ENCODE measurements at regions not wholly inside any gene's neighbourhood (a gene's known extent, or its start where the extent isn't known, plus 50 kb on each side); places are given as distances from the start of the nearest gene placed in this dataset.

DNA sequence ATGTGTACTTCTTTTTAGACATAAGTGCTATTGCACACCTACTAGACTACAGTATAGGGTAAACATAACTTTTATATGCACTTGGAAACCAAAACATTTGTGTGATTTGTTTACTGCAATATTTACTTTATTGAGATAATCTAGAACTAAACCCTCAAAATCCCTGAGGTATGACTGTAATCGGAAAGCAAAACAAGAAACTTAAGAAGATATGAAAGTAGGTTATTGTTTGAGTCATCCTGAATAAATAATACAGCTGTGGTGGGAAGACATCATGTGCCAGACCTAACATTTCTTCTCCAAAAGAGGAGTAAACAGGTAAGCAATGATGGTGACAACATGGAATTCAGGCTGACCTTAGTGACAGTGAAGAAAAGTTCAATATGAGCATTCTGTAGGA lies 765.5 kb downstream of the OTOL1 start:
- TF ChIP-seq RCOR1 (IDR thresholded peaks at IDR 0.05; ENCODE audit: low read length) (no peak), TAF1 (IDR thresholded peaks at IDR 0.05; ENCODE audit: borderline replicate concordance, low read depth, low read length) (no peak), TEAD4 (IDR thresholded peaks at IDR 0.05; ENCODE audit: borderline replicate concordance, insufficient read depth) (no peak), FOXM1 (IDR thresholded peaks at IDR 0.05; ENCODE audit: low read depth) (no peak)
- TF ChIP-seq, protein P1, sequence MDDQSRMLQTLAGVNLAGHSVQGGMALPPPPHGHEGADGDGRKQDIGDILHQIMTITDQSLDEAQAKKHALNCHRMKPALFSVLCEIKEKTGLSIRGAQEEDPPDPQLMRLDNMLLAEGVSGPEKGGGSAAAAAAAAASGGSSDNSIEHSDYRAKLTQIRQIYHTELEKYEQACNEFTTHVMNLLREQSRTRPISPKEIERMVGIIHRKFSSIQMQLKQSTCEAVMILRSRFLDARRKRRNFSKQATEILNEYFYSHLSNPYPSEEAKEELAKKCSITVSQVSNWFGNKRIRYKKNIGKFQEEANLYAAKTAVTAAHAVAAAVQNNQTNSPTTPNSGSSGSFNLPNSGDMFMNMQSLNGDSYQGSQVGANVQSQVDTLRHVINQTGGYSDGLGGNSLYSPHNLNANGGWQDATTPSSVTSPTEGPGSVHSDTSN (IDR thresholded peaks at IDR 0.05): no peak
- no peaks in the 10 kb centered on the region for H3K79me2 ChIP-seq (ENCODE audit: insufficient read depth)
- no peaks in the 10 kb centered on the region for H3F3A ChIP-seq (replicated peaks; ENCODE audit: insufficient read depth)
- H3K9me3 ChIP-seq: no peaks in the 10 kb centered on the region
- CTCF ChIA-PET: no interaction called here
- DNase-seq: no peak
- no peak overlapping the region for H3K4me3 ChIP-seq (ENCODE audit: low read depth in 2 of 2, low read length in 1 of 2)
- H3K4me2 ChIP-seq: no peak overlapping the region
- H3K9me2 ChIP-seq: no peaks in the 10 kb centered on the region
- H3K27me3 ChIP-seq (ENCODE audit: insufficient read depth): no peaks in the 10 kb centered on the region
- no peak overlapping the region for H3K9ac ChIP-seq
- H3K4me1 ChIP-seq (ENCODE audit: control insufficient read depth in 1 of 2, insufficient read depth in 2 of 2, low read depth in 1 of 2, low read length in 1 of 2): no peaks in the 10 kb centered on the region
- no peaks in the 10 kb centered on the region for H3K36me3 ChIP-seq (replicated peaks in 1 of 2; ENCODE audit: control insufficient read depth in 1 of 2, insufficient read depth in 2 of 2, low read length in 1 of 2)
- POLR2A ChIA-PET: no interaction called here
- 66% methylated on average over 1 of the region's 1 CpG for WGBS (ENCODE audit: low lambda C conversion rate)
- H4K20me1 ChIP-seq (ENCODE audit: insufficient read depth): no peaks in the 10 kb centered on the region
- no peak overlapping the region for H3K27ac ChIP-seq (ENCODE audit: low read depth in 2 of 2, low read length in 1 of 2)
- no peak overlapping the region for H2AFZ ChIP-seq (ENCODE audit: low read depth)

DNA sequence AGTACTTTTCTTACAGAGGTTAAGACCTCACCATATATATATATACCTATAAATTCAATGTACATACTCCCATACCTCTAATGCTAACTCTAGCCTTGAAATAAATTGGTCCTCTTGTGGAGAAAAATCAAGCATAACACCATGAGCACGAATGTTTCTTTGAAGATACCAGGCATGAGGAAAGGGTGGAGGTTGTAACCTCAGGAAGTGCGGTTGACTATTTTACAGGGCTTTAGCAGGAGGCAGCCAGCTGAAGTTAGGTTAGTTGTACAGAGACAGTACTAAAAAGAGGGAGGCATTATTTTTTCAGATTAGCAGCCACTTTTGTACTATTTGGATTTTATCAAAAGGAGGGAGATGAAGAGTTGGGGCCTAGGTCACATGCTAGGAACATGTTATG lies 767.0 kb downstream of the OTOL1 start:
- no peak for DNase-seq
- H3K9me2 ChIP-seq: no peaks in the 10 kb centered on the region
- no peak overlapping the region for H3K4me3 ChIP-seq (ENCODE audit: low read depth in 2 of 2, low read length in 1 of 2)
- 50% methylated on average over 2 of the region's 2 CpGs for WGBS (ENCODE audit: low lambda C conversion rate)
- H3K79me2 ChIP-seq (ENCODE audit: insufficient read depth): no peaks in the 10 kb centered on the region
- H3K9ac ChIP-seq: no peak overlapping the region
- H4K20me1 ChIP-seq (ENCODE audit: insufficient read depth): no peaks in the 10 kb centered on the region
- no peaks in the 10 kb centered on the region for H3K9me3 ChIP-seq
- no peaks in the 10 kb centered on the region for H3F3A ChIP-seq (replicated peaks; ENCODE audit: insufficient read depth)
- H3K27ac ChIP-seq (ENCODE audit: low read depth in 2 of 2, low read length in 1 of 2): no peak overlapping the region
- TF ChIP-seq, protein P1 (IDR thresholded peaks at IDR 0.05): no peak
- TF ChIP-seq EP300 (IDR thresholded peaks at IDR 0.05; ENCODE audit: borderline replicate concordance in 1 of 2, low read depth in 1 of 2, low read length in 1 of 2): no peak
- TF ChIP-seq SIN3A (IDR thresholded peaks at IDR 0.05; ENCODE audit: borderline replicate concordance, low read depth, low read length): no peak
- TF ChIP-seq SMC3 (IDR thresholded peaks at IDR 0.05; ENCODE audit: low read depth, low read length): no peak
- TF ChIP-seq JUND (IDR thresholded peaks at IDR 0.05): no peak
- TF ChIP-seq GATA2 (CRISPR knock-in tag; IDR thresholded peaks at IDR 0.05): no peak
- TF ChIP-seq RAD21 (IDR thresholded peaks at IDR 0.05; ENCODE audit: low read length): no peak
- no peak for TF ChIP-seq NFIC (IDR thresholded peaks at IDR 0.05; ENCODE audit: borderline replicate concordance)
- TF ChIP-seq CHD2 (IDR thresholded peaks at IDR 0.05; ENCODE audit: low read length, partially characterized antibody): no peak
- no peak for TF ChIP-seq FOXM1 (IDR thresholded peaks at IDR 0.05; ENCODE audit: low read depth)
- TF ChIP-seq, protein P2, sequence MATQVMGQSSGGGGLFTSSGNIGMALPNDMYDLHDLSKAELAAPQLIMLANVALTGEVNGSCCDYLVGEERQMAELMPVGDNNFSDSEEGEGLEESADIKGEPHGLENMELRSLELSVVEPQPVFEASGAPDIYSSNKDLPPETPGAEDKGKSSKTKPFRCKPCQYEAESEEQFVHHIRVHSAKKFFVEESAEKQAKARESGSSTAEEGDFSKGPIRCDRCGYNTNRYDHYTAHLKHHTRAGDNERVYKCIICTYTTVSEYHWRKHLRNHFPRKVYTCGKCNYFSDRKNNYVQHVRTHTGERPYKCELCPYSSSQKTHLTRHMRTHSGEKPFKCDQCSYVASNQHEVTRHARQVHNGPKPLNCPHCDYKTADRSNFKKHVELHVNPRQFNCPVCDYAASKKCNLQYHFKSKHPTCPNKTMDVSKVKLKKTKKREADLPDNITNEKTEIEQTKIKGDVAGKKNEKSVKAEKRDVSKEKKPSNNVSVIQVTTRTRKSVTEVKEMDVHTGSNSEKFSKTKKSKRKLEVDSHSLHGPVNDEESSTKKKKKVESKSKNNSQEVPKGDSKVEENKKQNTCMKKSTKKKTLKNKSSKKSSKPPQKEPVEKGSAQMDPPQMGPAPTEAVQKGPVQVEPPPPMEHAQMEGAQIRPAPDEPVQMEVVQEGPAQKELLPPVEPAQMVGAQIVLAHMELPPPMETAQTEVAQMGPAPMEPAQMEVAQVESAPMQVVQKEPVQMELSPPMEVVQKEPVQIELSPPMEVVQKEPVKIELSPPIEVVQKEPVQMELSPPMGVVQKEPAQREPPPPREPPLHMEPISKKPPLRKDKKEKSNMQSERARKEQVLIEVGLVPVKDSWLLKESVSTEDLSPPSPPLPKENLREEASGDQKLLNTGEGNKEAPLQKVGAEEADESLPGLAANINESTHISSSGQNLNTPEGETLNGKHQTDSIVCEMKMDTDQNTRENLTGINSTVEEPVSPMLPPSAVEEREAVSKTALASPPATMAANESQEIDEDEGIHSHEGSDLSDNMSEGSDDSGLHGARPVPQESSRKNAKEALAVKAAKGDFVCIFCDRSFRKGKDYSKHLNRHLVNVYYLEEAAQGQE (IDR thresholded peaks at IDR 0.05; ENCODE audit: low read depth, low read length): no peak
- TF ChIP-seq ELF1 (IDR thresholded peaks at IDR 0.05): no peak
- TF ChIP-seq, protein P3, sequence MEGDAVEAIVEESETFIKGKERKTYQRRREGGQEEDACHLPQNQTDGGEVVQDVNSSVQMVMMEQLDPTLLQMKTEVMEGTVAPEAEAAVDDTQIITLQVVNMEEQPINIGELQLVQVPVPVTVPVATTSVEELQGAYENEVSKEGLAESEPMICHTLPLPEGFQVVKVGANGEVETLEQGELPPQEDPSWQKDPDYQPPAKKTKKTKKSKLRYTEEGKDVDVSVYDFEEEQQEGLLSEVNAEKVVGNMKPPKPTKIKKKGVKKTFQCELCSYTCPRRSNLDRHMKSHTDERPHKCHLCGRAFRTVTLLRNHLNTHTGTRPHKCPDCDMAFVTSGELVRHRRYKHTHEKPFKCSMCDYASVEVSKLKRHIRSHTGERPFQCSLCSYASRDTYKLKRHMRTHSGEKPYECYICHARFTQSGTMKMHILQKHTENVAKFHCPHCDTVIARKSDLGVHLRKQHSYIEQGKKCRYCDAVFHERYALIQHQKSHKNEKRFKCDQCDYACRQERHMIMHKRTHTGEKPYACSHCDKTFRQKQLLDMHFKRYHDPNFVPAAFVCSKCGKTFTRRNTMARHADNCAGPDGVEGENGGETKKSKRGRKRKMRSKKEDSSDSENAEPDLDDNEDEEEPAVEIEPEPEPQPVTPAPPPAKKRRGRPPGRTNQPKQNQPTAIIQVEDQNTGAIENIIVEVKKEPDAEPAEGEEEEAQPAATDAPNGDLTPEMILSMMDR (IDR thresholded peaks at IDR 0.05): no peak
- no peak for TF ChIP-seq TEAD4 (IDR thresholded peaks at IDR 0.05; ENCODE audit: borderline replicate concordance, insufficient read depth)
- no peak for TF ChIP-seq EZH2phosphoT487 (IDR thresholded peaks at IDR 0.05; ENCODE audit: borderline replicate concordance, low read depth)
- no peak for TF ChIP-seq YY1 (IDR thresholded peaks at IDR 0.05; ENCODE audit: low read depth)
- no peak for TF ChIP-seq POLR2AphosphoS5 (IDR thresholded peaks at IDR 0.05; ENCODE audit: low read depth, low read length)
- TF ChIP-seq, protein P4, sequence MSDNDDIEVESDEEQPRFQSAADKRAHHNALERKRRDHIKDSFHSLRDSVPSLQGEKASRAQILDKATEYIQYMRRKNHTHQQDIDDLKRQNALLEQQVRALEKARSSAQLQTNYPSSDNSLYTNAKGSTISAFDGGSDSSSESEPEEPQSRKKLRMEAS (IDR thresholded peaks at IDR 0.05; ENCODE audit: low read depth): no peak
- no peak for TF ChIP-seq MEF2A (IDR thresholded peaks at IDR 0.05; ENCODE audit: borderline replicate concordance, low read depth)
- no peaks in the 10 kb centered on the region for H3K36me3 ChIP-seq (replicated peaks in 1 of 2; ENCODE audit: control insufficient read depth in 1 of 2, insufficient read depth in 2 of 2, low read length in 1 of 2)
- ChIA-PET CTCF (no interaction called here), POLR2A (no interaction called here)
- H2AFZ ChIP-seq (ENCODE audit: low read depth): no peak overlapping the region
- no peaks in the 10 kb centered on the region for H3K27me3 ChIP-seq (ENCODE audit: insufficient read depth)
- H3K4me2 ChIP-seq: no peak overlapping the region
- H3K4me1 ChIP-seq (ENCODE audit: control insufficient read depth in 1 of 2, insufficient read depth in 2 of 2, low read depth in 1 of 2, low read length in 1 of 2): no peaks in the 10 kb centered on the region
